ENCODE measurements at regions not wholly inside any gene's neighbourhood (a gene's known extent, or its start where the extent isn't known, plus 50 kb on each side); places are given as distances from the start of the nearest gene placed in this dataset.

DNA sequence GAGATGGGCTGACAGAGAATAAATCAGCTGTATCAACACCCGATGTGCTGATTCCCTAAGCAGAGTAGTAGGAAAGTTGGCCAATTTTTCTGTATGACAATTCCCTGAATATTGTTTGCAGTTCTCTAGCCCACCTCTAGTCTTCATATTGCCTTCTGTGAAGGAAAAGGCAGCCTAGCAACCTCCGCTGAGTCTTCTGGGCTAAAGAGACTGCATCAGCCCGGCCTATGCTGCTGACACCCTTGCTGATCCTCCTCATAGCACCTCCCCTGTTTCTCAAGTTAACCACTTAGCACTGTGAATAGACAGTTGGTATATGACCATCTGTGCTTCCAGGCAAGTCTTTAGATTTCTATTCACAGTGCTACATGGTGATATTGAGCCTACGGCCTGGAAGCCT is 161.1 kb upstream of the EGLN3 start:
- DNase-seq = no peak
- no peak overlapping the region for H3K14ac ChIP-seq (ENCODE audit: low read length in 2 of 2)

DNA sequence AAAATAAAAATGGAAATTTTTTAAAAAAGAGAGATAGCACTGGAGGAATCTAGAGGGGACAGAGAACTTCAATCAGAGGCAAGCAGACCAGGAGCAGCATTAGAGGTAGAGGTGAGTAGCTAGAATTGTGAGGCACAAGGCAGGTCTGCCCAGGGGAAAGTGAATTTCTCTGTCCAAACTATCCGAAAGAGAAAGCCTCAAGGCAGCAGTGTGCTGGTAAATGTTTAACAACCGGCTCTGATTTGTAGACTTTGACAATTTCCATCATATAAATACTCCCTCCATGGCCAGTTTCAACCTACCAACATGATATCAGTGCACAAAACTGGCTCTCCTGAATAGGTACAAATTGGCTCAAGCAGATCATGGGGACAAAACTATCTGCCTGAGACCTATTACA is 160.6 kb upstream of the EGLN3 start:
- Histone ChIP-seq H3K9me3 (ENCODE audit: control insufficient read depth, low read length) (peaks cover 6% of the 10 kb centered on the region), H3K27ac (ENCODE audit: low read length, poor library complexity, severe bottlenecking) (no peak overlapping the region), H3K27me3 (ENCODE audit: control insufficient read depth in 1 of 2, insufficient read depth in 1 of 2, low read length in 2 of 2) (peaks cover 0 to 19% of the 10 kb centered on the region in 2 experiments), H2AK5ac (ENCODE audit: low read length, severe bottlenecking) (no peak overlapping the region), H2BK5ac (ENCODE audit: low read depth, low read length, poor library complexity, severe bottlenecking) (no peak overlapping the region), H3K4me1 (ENCODE audit: control insufficient read depth, insufficient read depth, low read depth, low read length) (no peaks in the 10 kb centered on the region), H3K4me3 (ENCODE audit: insufficient read depth in 1 of 2, low read depth in 1 of 2, low read length in 2 of 2) (no peak overlapping the region), H4K91ac (ENCODE audit: low read length) (no peak overlapping the region), H3K36me3 (ENCODE audit: control insufficient read depth in 1 of 2, insufficient read depth in 2 of 2, low read depth in 1 of 2, low read length in 2 of 2) (no peaks in the 10 kb centered on the region), H3K9ac (ENCODE audit: low read length) (no peak overlapping the region), H2BK15ac (ENCODE audit: low read depth, poor library complexity, severe bottlenecking) (no peak overlapping the region), H3K4me2 (ENCODE audit: low read length, poor library complexity, severe bottlenecking) (no peak overlapping the region), H3K14ac (ENCODE audit: low read length in 2 of 2) (no peak overlapping the region), H3K79me1 (replicated peaks; ENCODE audit: low read length, poor library complexity, severe bottlenecking) (no peaks in the 10 kb centered on the region), H2AFZ (ENCODE audit: low read depth, low read length) (no peak overlapping the region), H3K18ac (ENCODE audit: low read depth in 1 of 2, low read length in 2 of 2) (no peak overlapping the region), H3K4ac (ENCODE audit: low read depth in 1 of 2, low read length in 2 of 2) (no peak overlapping the region), H2BK12ac (ENCODE audit: low read length in 2 of 2) (no peak overlapping the region), H4K8ac (ENCODE audit: low read length) (no peak overlapping the region), H2BK120ac (ENCODE audit: low read depth, low read length) (no peak overlapping the region), H3K23ac (ENCODE audit: low read length in 2 of 2) (no peak overlapping the region)
- WGBS = 67% methylated on average over 2 of the region's 2 CpGs
- DNase-seq = no peak

More for the DNA sequence above, 161.1 kb upstream of the EGLN3 start:
- H2BK120ac ChIP-seq (ENCODE audit: low read depth, low read length) = no peak overlapping the region
- H3K36me3 ChIP-seq (ENCODE audit: control insufficient read depth in 1 of 2, insufficient read depth in 2 of 2, low read depth in 1 of 2, low read length in 2 of 2) = no peaks in the 10 kb centered on the region
- no peak overlapping the region for H2BK5ac ChIP-seq (ENCODE audit: low read depth, low read length, poor library complexity, severe bottlenecking)
- no peak overlapping the region for H3K4me2 ChIP-seq (ENCODE audit: low read length, poor library complexity, severe bottlenecking)
- H3K4me1 ChIP-seq (ENCODE audit: control insufficient read depth, insufficient read depth, low read depth, low read length) = no peaks in the 10 kb centered on the region
- H3K4ac ChIP-seq (ENCODE audit: low read depth in 1 of 2, low read length in 2 of 2) = no peak overlapping the region
- H2AFZ ChIP-seq (ENCODE audit: low read depth, low read length) = no peak overlapping the region
- no peaks in the 10 kb centered on the region for H3K79me1 ChIP-seq (replicated peaks; ENCODE audit: low read length, poor library complexity, severe bottlenecking)
- no peak overlapping the region for H3K9ac ChIP-seq (ENCODE audit: low read length)
- H4K8ac ChIP-seq (ENCODE audit: low read length) = no peak overlapping the region
- no peak overlapping the region for H3K23ac ChIP-seq (ENCODE audit: low read length in 2 of 2)
- 86% methylated on average over 4 of the region's 4 CpGs for WGBS
- H2BK12ac ChIP-seq (ENCODE audit: low read length in 2 of 2) = no peak overlapping the region
- H3K27ac ChIP-seq (ENCODE audit: low read length, poor library complexity, severe bottlenecking) = no peak overlapping the region
- no peak overlapping the region for H4K91ac ChIP-seq (ENCODE audit: low read length)
- H2BK15ac ChIP-seq (ENCODE audit: low read depth, poor library complexity, severe bottlenecking) = no peak overlapping the region
- peaks cover 0 to 19% of the 10 kb centered on the region in 2 experiments for H3K27me3 ChIP-seq (ENCODE audit: control insufficient read depth in 1 of 2, insufficient read depth in 1 of 2, low read length in 2 of 2)
- peaks cover 6% of the 10 kb centered on the region for H3K9me3 ChIP-seq (ENCODE audit: control insufficient read depth, low read length)
- H3K4me3 ChIP-seq (ENCODE audit: insufficient read depth in 1 of 2, low read depth in 1 of 2, low read length in 2 of 2) = no peak overlapping the region
- no peak overlapping the region for H2AK5ac ChIP-seq (ENCODE audit: low read length, severe bottlenecking)
- H3K18ac ChIP-seq (ENCODE audit: low read depth in 1 of 2, low read length in 2 of 2) = no peak overlapping the region

DNA sequence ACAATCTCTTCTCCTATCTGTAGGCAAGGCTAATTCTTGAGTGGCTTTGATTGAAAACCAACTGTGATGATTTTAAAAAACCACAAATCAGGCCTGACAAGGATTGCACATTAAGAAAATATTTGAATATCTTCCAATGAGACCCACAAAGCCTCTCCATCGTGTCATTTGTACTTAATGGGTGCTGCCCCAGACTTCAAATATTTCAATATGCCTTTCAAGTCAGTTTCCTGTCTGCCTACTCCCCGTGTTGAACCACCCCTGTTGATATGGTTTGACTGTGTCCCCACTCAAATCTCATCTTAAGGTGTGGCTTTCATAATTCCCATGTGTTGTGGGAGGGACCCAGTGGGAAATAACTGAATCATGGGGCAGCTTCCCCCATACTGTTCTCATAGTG is 159.7 kb upstream of the EGLN3 start:
- Histone ChIP-seq H2BK12ac (ENCODE audit: low read length in 2 of 2) (no peak overlapping the region), H4K91ac (ENCODE audit: low read length) (no peak overlapping the region), H2BK120ac (ENCODE audit: low read depth, low read length) (no peak overlapping the region), H3K27ac (ENCODE audit: low read length, poor library complexity, severe bottlenecking) (no peak overlapping the region), H3K4me3 (ENCODE audit: insufficient read depth in 1 of 2, low read depth in 1 of 2, low read length in 2 of 2) (no peak overlapping the region), H2AK5ac (ENCODE audit: low read length, severe bottlenecking) (no peak overlapping the region), H2BK5ac (ENCODE audit: low read depth, low read length, poor library complexity, severe bottlenecking) (no peak overlapping the region), H3K36me3 (ENCODE audit: control insufficient read depth in 1 of 2, insufficient read depth in 2 of 2, low read depth in 1 of 2, low read length in 2 of 2) (no peaks in the 10 kb centered on the region), H3K9me3 (ENCODE audit: control insufficient read depth, low read length) (no peaks in the 10 kb centered on the region), H3K9ac (ENCODE audit: low read length) (no peak overlapping the region), H3K4me1 (ENCODE audit: control insufficient read depth, insufficient read depth, low read depth, low read length) (no peaks in the 10 kb centered on the region), H2AFZ (ENCODE audit: low read depth, low read length) (no peak overlapping the region), H3K18ac (ENCODE audit: low read depth in 1 of 2, low read length in 2 of 2) (no peak overlapping the region), H3K27me3 (ENCODE audit: control insufficient read depth in 1 of 2, insufficient read depth in 1 of 2, low read length in 2 of 2) (peaks cover 0 to 19% of the 10 kb centered on the region in 2 experiments), H3K79me1 (replicated peaks; ENCODE audit: low read length, poor library complexity, severe bottlenecking) (no peaks in the 10 kb centered on the region), H2BK15ac (ENCODE audit: low read depth, poor library complexity, severe bottlenecking) (no peak overlapping the region), H3K4me2 (ENCODE audit: low read length, poor library complexity, severe bottlenecking) (no peak overlapping the region), H3K14ac (ENCODE audit: low read length in 2 of 2) (no peak overlapping the region), H3K23ac (ENCODE audit: low read length in 2 of 2) (no peak overlapping the region), H3K4ac (ENCODE audit: low read depth in 1 of 2, low read length in 2 of 2) (no peak overlapping the region), H4K8ac (ENCODE audit: low read length) (no peak overlapping the region)
- WGBS = 45% methylated on average over 1 of the region's 2 CpGs
- no peak for DNase-seq

DNA sequence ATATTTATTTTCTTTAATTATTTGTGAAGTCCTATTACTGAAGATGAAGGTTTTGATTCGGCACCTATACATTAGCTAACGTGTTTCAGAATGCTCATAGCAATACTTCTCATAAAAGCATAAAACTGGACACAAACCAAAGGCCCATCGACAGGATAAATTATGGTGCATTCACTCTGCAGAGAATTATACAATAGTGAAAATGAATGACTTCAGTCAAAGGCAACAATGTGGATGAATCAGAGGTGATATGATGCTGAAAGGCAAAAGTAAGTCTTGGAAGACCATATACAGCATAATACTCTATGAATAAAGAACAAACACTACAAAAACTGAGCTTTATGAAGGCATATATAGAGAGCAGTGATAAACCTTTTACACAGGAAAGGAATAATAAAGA is 156.6 kb upstream of the EGLN3 start:
- WGBS = 87% methylated on average over 2 of the region's 3 CpGs
- no peaks in the 10 kb centered on the region for H3K36me3 ChIP-seq (ENCODE audit: control insufficient read depth in 1 of 2, insufficient read depth in 2 of 2, low read depth in 1 of 2, low read length in 2 of 2)
- no peak for DNase-seq
- H3K18ac ChIP-seq (ENCODE audit: low read depth in 1 of 2, low read length in 2 of 2) = no peak overlapping the region
- H3K23ac ChIP-seq (ENCODE audit: low read length in 2 of 2) = no peak overlapping the region
- no peaks in the 10 kb centered on the region for H3K79me1 ChIP-seq (replicated peaks; ENCODE audit: low read length, poor library complexity, severe bottlenecking)
- no peak overlapping the region for H3K27ac ChIP-seq (ENCODE audit: low read length, poor library complexity, severe bottlenecking)
- no peak overlapping the region for H3K4me3 ChIP-seq (ENCODE audit: insufficient read depth in 1 of 2, low read depth in 1 of 2, low read length in 2 of 2)
- no peak overlapping the region for H2BK5ac ChIP-seq (ENCODE audit: low read depth, low read length, poor library complexity, severe bottlenecking)
- no peak overlapping the region for H2AK5ac ChIP-seq (ENCODE audit: low read length, severe bottlenecking)
- no peak overlapping the region for H3K4me2 ChIP-seq (ENCODE audit: low read length, poor library complexity, severe bottlenecking)
- H3K9me3 ChIP-seq (ENCODE audit: control insufficient read depth, low read length) = no peaks in the 10 kb centered on the region
- no peak overlapping the region for H2BK12ac ChIP-seq (ENCODE audit: low read length in 2 of 2)
- H3K4ac ChIP-seq (ENCODE audit: low read depth in 1 of 2, low read length in 2 of 2) = no peak overlapping the region
- H4K8ac ChIP-seq (ENCODE audit: low read length) = no peak overlapping the region
- no peak overlapping the region for H2BK120ac ChIP-seq (ENCODE audit: low read depth, low read length)
- H3K27me3 ChIP-seq (ENCODE audit: control insufficient read depth in 1 of 2, insufficient read depth in 1 of 2, low read length in 2 of 2) = peaks cover 3 to 14% of the 10 kb centered on the region in 2 experiments
- H3K9ac ChIP-seq (ENCODE audit: low read length) = no peak overlapping the region
- no peak overlapping the region for H2AFZ ChIP-seq (ENCODE audit: low read depth, low read length)
- no peaks in the 10 kb centered on the region for H3K4me1 ChIP-seq (ENCODE audit: control insufficient read depth, insufficient read depth, low read depth, low read length)
- no peak overlapping the region for H4K91ac ChIP-seq (ENCODE audit: low read length)
- H3K14ac ChIP-seq (ENCODE audit: low read length in 2 of 2) = no peak overlapping the region
- H2BK15ac ChIP-seq (ENCODE audit: low read depth, poor library complexity, severe bottlenecking) = no peak overlapping the region

Measured in mesenchymal stem cell (in vitro differentiated cells and primary cell).